ENCODE measurements at regions not wholly inside any gene's neighbourhood (a gene's known extent, or its start where the extent isn't known, plus 50 kb on each side); places are given as distances from the start of the nearest gene placed in this dataset.
A peak's percentile ranks its signal among the peaks of the same experiment; 100 is the strongest.

GRCh38 chr11:116278076-116278475 lies 494.7 kb downstream of the BUD13 start:
- DNase-seq (ENCODE audit: insufficient read length, low spot score), result no peak
- no peak for FAIRE-seq

DNA sequence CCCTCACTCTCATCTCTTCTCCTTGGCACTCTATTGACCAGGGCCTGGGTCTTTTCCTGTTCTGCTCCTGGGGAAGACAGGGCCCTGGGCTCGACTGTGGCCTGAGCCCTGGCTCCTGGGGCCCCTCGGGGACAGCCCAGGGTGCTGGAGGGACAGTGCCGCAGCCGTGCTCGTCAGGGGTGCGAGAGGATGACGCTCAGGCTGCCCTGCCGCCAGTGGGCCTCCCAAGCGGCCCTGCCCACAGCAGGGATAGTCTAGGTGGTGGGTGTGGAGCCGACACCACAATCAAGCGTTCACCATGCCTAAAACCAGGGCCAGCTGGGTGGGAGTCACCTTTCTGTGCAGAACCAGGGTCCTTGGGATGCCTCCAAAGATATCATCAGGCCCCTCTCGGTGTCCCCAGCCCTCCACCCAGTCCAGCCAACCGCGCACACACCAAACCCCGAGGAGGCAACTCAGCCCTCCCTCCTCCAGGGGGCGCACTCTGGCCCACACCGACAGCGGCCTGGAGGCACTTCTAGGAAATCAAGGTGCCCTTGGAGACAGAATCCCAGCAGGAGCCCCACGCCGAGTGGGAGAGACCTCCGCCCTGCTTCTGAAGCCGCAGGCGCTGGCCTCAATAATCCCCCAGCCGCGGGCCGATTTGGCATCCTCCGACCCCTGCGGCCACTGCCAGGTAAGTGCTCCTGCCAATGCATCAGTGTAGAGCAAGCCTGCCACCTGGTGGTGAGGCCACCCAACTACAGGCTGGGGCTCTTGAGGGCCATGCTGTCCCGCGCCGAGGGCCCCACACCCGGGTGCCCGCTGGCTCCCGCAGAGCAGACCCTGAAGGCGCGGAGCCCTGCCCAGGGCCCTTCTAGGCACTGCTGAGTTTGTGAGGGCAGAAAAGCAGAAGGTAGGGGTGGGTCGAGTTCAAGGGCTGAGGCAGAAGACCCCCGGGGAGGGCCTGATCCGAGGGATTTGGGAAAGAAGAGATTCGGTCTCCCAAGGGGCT lies 496.4 kb downstream of the BUD13 start:
- DNase-seq (ENCODE audit: insufficient read length, low spot score), result peak; percentile 39
- FAIRE-seq, result peak; percentile 54

DNA sequence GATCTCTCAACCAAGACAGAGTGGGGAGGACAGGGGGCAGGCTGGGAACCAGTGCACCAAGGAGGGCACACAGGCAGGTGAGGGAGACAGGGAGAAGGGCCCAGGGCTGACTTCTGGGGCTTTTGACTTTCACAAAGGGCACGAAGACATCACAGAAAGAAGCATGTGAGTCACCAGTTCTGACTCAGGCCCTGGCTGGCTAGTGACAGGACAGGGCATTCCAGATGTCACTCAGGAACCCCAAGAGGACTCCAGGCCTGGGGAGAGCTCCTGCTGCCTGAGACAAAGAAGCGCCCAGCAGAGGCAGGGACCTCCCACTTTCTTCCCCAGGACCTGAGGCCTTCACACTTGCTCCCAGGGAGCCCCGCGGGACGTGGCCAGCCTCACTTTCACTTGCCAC lies 497.2 kb downstream of the BUD13 start:
- DNase-seq (ENCODE audit: insufficient read length, low spot score), result peak; percentile 45
- FAIRE-seq, result no peak

DNA sequence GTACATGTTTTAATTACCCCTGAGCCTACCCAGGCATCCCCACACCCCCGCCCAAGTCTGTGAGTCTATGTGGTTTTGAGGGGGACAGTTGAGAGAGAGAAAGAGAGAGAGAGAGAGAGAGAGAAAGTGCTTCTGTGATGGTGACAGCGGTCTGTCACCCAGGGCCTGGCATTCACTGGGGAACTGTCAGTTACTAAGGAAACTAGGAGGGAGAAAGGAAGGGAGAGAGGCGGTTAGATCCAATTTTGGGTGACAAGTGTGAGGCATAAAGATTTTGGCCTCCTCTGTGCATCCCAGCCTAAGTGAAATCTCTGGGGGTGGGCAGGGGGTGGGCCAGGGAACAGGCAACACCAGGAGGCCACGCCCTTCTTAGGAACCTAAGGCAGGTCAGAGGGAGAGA lies 498.3 kb downstream of the BUD13 start:
- no peak for FAIRE-seq
- DNase-seq (ENCODE audit: insufficient read length, low spot score), result no peak

GRCh38 chr11:116272181-116272789 lies 500.5 kb downstream of the BUD13 start:
- FAIRE-seq, result no peak

GRCh38 chr11:116271479-116271878 lies 501.3 kb downstream of the BUD13 start:
- DNase-seq (ENCODE audit: insufficient read length, low spot score), result no peak
- FAIRE-seq, result no peak

More at GRCh38 chr11:116272181-116272789, 500.5 kb downstream of the BUD13 start:
- no peak for DNase-seq (ENCODE audit: insufficient read length, low spot score)

DNA sequence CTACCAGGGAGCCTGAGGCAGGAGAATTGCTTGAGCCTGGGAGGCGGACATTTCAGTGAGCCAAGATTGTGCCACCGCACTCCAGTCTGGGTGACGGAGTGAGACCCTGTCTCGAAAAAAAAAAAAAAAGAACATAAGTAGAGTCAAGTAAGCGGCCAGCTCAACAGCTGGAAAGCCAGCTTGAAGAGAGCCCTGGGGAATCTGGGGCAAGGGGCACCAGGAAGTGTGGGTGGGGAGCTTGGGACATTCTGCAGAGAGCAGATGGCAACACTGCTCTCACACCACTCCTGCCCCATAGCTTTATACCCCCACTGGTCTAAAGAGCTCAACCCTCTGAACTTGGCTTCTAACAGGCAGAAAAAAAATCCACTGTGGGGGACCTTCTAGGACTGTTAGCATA lies 505.6 kb downstream of the BUD13 start:
- no peak for DNase-seq (ENCODE audit: insufficient read length, low spot score)
- no peak for FAIRE-seq

GRCh38 chr11:116263770-116264169 lies 509.0 kb downstream of the BUD13 start:
- no peak for FAIRE-seq

GRCh38 chr11:116263019-116263418 lies 509.8 kb downstream of the BUD13 start:
- DNase-seq (ENCODE audit: insufficient read length, low spot score) (no peak), FAIRE-seq (no peak)

More at GRCh38 chr11:116263770-116264169, 509.0 kb downstream of the BUD13 start:
- DNase-seq (ENCODE audit: insufficient read length, low spot score), result no peak

- no peak for FAIRE-seq
Observed at GRCh38 chr11:116262370-116262769, 510.4 kb downstream of the BUD13 start.

DNA sequence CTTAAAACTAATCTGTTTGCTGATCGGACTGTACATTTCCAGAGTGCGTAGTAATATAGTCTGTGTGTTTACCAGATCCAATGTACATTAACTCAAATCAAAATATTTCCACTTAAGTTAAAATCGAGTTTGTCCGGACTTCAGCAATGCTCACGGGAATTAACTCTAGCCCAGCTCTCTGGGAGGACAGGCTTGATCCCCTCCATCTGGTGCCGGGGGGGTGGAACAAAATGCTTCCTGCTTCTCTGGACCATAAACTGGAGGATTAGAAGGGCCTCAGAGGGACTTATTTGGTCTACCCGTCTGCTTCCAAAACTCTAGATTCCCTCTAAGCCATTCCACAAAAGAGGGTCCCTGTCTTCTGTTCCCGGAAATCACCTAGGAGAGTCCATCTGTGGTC lies 511.2 kb downstream of the BUD13 start:
- no peak for FAIRE-seq
- DNase-seq (ENCODE audit: insufficient read length, low spot score), result no peak

More at GRCh38 chr11:116262370-116262769, 510.4 kb downstream of the BUD13 start:
- DNase-seq (ENCODE audit: insufficient read length, low spot score), result no peak

DNA sequence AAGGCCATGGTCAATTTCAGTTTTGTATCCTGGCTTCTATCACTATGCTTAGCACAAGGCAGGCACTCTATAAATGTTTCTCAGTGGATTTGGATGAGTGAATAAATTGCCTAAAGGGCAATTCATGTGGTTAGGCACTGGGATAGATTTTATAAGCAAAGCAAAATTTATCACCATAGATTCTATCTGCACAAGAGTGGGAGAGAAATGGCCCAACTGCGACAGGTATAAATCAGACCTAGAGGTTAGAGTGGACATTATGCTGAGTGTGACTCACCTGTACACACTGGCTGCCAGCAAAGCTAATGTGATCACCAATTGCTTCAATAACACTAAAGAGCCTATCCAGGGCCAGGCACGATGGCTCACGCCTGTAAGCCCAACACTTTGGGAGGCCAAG lies 514.0 kb downstream of the BUD13 start:
- FAIRE-seq (no peak), DNase-seq (ENCODE audit: insufficient read length, low spot score) (no peak)

DNA sequence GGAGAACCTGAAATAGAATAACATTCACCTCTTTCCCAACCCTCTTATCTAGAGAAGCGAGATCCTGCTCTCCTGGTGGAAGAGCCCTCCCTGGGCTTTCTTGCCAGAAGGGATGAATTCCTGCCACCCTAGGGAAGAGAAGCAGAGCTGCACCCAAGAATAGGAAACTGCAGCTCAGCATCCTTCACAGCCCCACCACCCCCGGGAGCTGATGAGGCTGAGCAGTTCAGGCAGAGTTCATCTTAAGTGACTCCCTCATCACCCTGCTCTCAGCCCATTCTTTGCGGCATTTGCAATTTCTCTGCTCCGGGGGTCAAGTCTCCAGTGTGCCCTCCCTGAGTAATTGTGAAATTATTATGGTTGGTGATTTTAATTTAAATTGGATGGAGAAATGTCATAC lies 514.9 kb downstream of the BUD13 start:
- FAIRE-seq (no peak), DNase-seq (ENCODE audit: insufficient read length, low spot score) (no peak)

DNA sequence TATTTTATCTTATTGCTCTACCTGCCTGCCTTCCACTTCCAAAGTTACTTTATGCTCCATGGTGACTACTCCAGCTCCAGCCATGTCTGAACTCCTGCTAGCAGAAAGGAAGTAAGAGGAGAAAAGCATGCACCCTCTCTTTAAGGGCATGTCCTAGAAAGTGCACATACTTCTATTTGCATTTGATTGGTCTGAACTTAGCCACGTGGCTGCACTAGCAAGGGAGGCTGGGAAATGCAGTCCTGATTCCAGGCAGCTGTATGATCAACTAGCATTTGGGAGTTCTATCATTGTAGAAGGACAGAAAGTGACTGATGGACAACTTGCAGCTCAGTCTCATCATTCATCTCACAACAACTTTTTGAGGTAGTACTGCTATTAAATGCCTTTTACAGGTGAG lies 515.7 kb downstream of the BUD13 start:
- no peak for FAIRE-seq
- no peak for DNase-seq (ENCODE audit: insufficient read length, low spot score)

GRCh38 chr11:116256215-116256614 lies 516.6 kb downstream of the BUD13 start:
- FAIRE-seq (no peak), DNase-seq (ENCODE audit: insufficient read length, low spot score) (no peak)

GRCh38 chr11:116255321-116255953 lies 517.4 kb downstream of the BUD13 start:
- FAIRE-seq (no peak), DNase-seq (ENCODE audit: insufficient read length, low spot score) (no peak)

- FAIRE-seq (no peak), DNase-seq (ENCODE audit: insufficient read length, low spot score) (no peak)
Observed at GRCh38 chr11:116250155-116250554, 522.6 kb downstream of the BUD13 start.

DNA sequence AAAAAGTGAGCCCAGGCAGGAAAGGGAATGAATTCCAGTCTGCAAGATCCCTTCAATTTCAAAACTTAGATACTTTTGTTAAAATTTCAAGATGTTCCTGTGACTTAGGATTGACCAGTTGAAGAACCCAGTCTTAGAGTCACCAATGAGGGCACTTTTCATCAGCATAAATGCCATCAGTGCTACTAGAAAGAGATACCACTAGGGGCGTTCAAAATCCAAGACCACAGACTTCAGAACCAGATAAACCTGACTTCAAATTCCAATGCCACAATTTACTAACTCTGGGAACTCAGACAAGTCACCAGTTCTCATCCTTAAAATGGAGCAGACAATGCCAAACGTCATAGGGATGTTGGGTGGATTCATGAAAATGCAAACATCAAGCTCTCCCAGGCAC lies 523.2 kb downstream of the BUD13 start:
- DNase-seq (ENCODE audit: insufficient read length, low spot score) (no peak), FAIRE-seq (no peak)

DNA sequence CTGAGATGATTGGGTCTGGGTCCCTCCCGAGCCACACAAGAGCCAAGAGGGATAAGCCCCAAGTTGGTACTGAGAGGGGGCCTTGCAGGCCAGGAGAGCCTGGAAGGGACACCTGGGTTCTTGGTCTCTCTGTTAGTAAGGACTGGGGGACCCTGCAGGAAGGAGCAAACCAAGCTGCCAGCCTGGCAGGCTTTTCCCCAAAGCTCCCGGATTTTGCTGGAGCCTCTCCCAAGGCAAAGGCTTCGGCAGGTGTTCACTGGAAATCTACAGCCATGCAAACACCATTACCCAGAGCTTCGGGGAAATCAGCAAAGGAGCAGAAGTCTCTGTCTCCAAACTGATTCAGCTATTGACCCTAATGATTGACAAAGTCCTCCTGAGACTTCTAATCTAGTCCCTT lies 527.9 kb downstream of the BUD13 start:
- no peak for DNase-seq (ENCODE audit: insufficient read length, low spot score)
- FAIRE-seq, result no peak

- DNase-seq (ENCODE audit: insufficient read length, low spot score) (no peak), FAIRE-seq (no peak)
Observed at GRCh38 chr11:116244439-116244838, 528.3 kb downstream of the BUD13 start.

DNA sequence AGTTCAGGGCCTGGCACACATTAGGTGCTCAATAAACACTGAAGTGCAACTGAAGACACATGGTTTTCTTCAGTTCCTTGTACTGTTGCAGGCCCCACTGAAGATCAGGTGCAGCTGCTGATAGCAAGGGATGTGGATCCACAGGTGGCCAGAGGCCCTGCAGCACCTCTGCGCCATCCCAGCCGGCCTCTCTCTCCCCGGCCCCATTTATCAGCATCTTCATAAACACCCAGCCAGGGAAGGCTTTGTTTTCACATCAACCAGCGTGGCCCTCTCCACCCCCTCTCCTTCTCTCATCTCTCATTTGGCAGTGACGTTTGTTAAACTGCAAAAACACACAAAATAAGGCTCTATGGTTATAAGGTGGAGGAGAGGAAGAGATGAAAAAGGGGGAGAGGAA lies 528.8 kb downstream of the BUD13 start:
- no peak for DNase-seq (ENCODE audit: insufficient read length, low spot score)
- no peak for FAIRE-seq
